ENCODE measurements at regions not wholly inside any gene's neighbourhood (a gene's known extent, or its start where the extent isn't known, plus 50 kb on each side); places are given as distances from the start of the nearest gene placed in this dataset.

DNA sequence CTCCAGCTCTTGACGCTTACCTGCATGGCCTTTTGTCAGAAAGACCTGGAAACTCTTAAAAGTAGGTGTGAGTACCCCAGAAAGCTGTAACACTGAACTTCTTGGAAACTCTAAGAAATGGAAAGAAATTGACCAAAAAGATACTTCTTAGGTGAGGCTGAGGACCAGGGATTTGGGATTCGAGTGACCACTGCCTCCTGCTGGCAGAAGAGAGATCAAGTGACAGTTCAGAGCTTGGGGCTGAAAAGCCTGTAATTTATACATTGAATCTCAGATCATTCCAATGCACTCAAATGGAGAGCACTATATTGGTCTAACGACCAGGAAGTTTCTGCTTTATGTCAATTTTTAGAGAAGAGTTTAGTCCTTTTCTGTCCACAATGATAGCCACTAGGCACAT is 204.6 kb downstream of the PDGFRA start:
- no peaks in the 10 kb centered on the region for H4K20me1 ChIP-seq (ENCODE audit: low read depth)
- H3K9me3 ChIP-seq (ENCODE audit: low read depth): no peaks in the 10 kb centered on the region
- H3K4me2 ChIP-seq: no peak overlapping the region
- H3K9ac ChIP-seq: no peak overlapping the region
- no peaks in the 10 kb centered on the region for H3K36me3 ChIP-seq
- no peaks in the 10 kb centered on the region for H3F3A ChIP-seq (ENCODE audit: low read depth)
- no peak overlapping the region for H3K27ac ChIP-seq
- H3K9me3 Mint-ChIP-seq: peaks cover 3% of the 10 kb centered on the region
- H3K27me3 ChIP-seq: peaks cover 53% of the 10 kb centered on the region
- no peaks in the 10 kb centered on the region for H3K4me1 Mint-ChIP-seq
- no peak overlapping the region for H3K4me3 Mint-ChIP-seq
- no peak overlapping the region for H3K27ac Mint-ChIP-seq
- no peak overlapping the region for H3K4me3 ChIP-seq
- no peak overlapping the region for H2AFZ ChIP-seq (replicated peaks)
- peak; percentile 33 for DNase-seq (ENCODE audit: low spot score)
- no peaks in the 10 kb centered on the region for H3K79me2 ChIP-seq (ENCODE audit: low read depth)
- peaks cover 11% of the 10 kb centered on the region for H3K27me3 Mint-ChIP-seq (ENCODE audit: insufficient read depth, low read depth)
- H3K36me3 Mint-ChIP-seq: no peaks in the 10 kb centered on the region
- TF ChIP-seq EZH2phosphoT487 (IDR thresholded peaks at IDR 0.05) (no peak), EZH2 (IDR thresholded peaks at IDR 0.05) (no peak)
- TF ChIP-seq, protein P1, sequence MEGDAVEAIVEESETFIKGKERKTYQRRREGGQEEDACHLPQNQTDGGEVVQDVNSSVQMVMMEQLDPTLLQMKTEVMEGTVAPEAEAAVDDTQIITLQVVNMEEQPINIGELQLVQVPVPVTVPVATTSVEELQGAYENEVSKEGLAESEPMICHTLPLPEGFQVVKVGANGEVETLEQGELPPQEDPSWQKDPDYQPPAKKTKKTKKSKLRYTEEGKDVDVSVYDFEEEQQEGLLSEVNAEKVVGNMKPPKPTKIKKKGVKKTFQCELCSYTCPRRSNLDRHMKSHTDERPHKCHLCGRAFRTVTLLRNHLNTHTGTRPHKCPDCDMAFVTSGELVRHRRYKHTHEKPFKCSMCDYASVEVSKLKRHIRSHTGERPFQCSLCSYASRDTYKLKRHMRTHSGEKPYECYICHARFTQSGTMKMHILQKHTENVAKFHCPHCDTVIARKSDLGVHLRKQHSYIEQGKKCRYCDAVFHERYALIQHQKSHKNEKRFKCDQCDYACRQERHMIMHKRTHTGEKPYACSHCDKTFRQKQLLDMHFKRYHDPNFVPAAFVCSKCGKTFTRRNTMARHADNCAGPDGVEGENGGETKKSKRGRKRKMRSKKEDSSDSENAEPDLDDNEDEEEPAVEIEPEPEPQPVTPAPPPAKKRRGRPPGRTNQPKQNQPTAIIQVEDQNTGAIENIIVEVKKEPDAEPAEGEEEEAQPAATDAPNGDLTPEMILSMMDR (IDR thresholded peaks at IDR 0.05): peak; percentile 58
- no peaks in the 10 kb centered on the region for H3K4me1 ChIP-seq

DNA sequence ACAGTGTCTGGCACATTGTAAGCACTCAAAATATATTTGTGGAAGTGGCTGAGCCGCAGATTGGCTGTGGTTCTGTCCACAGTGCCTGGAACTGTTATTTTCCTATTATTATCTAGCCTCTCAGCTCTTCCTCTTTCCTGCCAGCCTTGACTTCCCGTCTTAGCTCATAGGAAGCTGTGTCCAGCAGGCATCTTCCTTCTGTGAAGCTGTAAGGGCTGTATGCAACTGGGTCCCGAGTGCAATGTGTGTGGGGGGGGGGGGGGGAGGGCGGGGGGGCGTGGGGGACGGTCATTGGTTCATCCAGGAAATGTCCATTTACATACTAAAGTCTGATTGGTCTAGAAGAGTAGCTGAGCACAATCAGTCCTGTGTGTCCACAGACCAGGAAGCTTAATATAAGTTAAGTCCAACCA is 210.7 kb downstream of the PDGFRA start:
- Histone ChIP-seq H2AFZ (replicated peaks) (no peak overlapping the region), H3K79me2 (ENCODE audit: low read depth) (no peaks in the 10 kb centered on the region), H3K36me3 (no peaks in the 10 kb centered on the region), H3K27me3 (peaks cover 95% of the 10 kb centered on the region), H3K27ac (no peak overlapping the region), H3F3A (ENCODE audit: low read depth) (peaks cover 27% of the 10 kb centered on the region), H3K9ac (no peak overlapping the region), H4K20me1 (ENCODE audit: low read depth) (no peaks in the 10 kb centered on the region), H3K4me3 (no peak overlapping the region), H3K4me2 (no peak overlapping the region), H3K4me1 (peaks cover 7% of the 10 kb centered on the region), H3K9me3 (ENCODE audit: low read depth) (no peaks in the 10 kb centered on the region)
- H3K9me3 Mint-ChIP-seq: no peaks in the 10 kb centered on the region
- H3K36me3 Mint-ChIP-seq: no peaks in the 10 kb centered on the region
- DNase-seq (ENCODE audit: low spot score): peak; percentile 59
- H3K27me3 Mint-ChIP-seq (ENCODE audit: insufficient read depth, low read depth): peaks cover 16% of the 10 kb centered on the region
- H3K27ac Mint-ChIP-seq: no peak overlapping the region
- no peak overlapping the region for H3K4me3 Mint-ChIP-seq
- TF ChIP-seq EZH2 (IDR thresholded peaks at IDR 0.05): no peak
- TF ChIP-seq, protein P1 (IDR thresholded peaks at IDR 0.05): no peak
- no peaks in the 10 kb centered on the region for H3K4me1 Mint-ChIP-seq

DNA sequence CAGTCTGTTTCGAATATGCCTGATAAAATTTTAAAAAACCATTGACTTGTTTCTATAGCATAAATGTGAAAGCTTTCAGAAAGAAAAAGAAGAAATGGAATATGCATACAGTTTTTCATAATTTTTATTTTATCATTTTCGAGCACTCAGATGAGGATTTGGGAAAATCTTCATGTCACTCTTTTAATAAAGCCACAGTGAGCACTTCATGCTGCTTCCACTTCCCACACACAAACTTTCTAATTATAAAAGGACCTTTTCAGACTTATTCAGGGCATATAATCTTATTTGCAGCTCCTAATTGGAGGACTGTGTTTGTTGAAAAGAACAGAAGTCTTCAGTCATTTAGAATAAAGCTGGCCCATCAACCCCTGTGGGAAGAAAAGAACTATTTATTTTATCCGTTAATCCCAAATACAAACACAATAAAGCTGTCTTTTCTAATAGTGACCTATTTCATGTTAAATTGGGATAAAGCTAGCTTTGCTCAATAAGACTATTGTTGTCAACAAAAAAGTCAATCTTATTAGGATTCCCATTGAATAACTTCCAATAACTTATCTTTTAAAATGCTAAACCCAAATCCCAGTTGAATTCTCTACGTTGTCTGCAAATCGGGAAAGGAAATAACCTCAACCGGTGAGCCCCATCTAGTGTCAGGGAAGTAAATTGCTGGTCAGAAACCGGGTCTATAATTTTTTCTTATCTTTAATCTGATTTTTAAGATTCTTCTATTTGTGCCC is 211.5 kb downstream of the PDGFRA start:
- TF ChIP-seq, protein P1 (IDR thresholded peaks at IDR 0.05): peak; percentile 73
- TF ChIP-seq EZH2phosphoT487 (IDR thresholded peaks at IDR 0.05): peak; percentile 98
- no peak for TF ChIP-seq EZH2 (IDR thresholded peaks at IDR 0.05)

More for the DNA sequence above, 211.5 kb downstream of the PDGFRA start:
- H3K9me3 ChIP-seq (ENCODE audit: low read depth): no peaks in the 10 kb centered on the region
- H3K9ac ChIP-seq: no peak overlapping the region
- peaks cover 27% of the 10 kb centered on the region for H3F3A ChIP-seq (ENCODE audit: low read depth)
- H3K4me2 ChIP-seq: no peak overlapping the region
- H3K4me1 ChIP-seq: peaks cover 7% of the 10 kb centered on the region
- Mint-ChIP-seq H3K36me3 (no peaks in the 10 kb centered on the region), H3K4me3 (no peak overlapping the region), H3K27ac (no peak overlapping the region), H3K27me3 (ENCODE audit: insufficient read depth, low read depth) (peaks cover 16% of the 10 kb centered on the region), H3K9me3 (no peaks in the 10 kb centered on the region), H3K4me1 (no peaks in the 10 kb centered on the region)
- no peak overlapping the region for H3K4me3 ChIP-seq
- no peak overlapping the region for H3K27ac ChIP-seq
- H3K79me2 ChIP-seq (ENCODE audit: low read depth): no peaks in the 10 kb centered on the region
- H2AFZ ChIP-seq (replicated peaks): no peak overlapping the region
- DNase-seq (ENCODE audit: low spot score): peak; percentile 67
- no peaks in the 10 kb centered on the region for H4K20me1 ChIP-seq (ENCODE audit: low read depth)
- H3K36me3 ChIP-seq: no peaks in the 10 kb centered on the region
- H3K27me3 ChIP-seq: peaks cover 95% of the 10 kb centered on the region

Data from neural progenitor cell (in vitro differentiated cells).